Fibroblast of skin of back (primary cell): ENCODE measurements at regions not wholly inside any gene's neighbourhood (a gene's known extent, or its start where the extent isn't known, plus 50 kb on each side); places are given as distances from the start of the nearest gene placed in this dataset.

ENCODE experiments used
- DNase-seq: peaks from one replicate; pipeline ENCODE4 v3.0.0-alpha.2; 2013

GRCh38 chr20:37643400-37643799 lies 50.4 kb upstream of the CTNNBL1 start:
- DNase-seq: no peak

GRCh38 chr20:37642246-37642645 lies 51.6 kb upstream of the CTNNBL1 start:
- no peak for DNase-seq

DNA sequence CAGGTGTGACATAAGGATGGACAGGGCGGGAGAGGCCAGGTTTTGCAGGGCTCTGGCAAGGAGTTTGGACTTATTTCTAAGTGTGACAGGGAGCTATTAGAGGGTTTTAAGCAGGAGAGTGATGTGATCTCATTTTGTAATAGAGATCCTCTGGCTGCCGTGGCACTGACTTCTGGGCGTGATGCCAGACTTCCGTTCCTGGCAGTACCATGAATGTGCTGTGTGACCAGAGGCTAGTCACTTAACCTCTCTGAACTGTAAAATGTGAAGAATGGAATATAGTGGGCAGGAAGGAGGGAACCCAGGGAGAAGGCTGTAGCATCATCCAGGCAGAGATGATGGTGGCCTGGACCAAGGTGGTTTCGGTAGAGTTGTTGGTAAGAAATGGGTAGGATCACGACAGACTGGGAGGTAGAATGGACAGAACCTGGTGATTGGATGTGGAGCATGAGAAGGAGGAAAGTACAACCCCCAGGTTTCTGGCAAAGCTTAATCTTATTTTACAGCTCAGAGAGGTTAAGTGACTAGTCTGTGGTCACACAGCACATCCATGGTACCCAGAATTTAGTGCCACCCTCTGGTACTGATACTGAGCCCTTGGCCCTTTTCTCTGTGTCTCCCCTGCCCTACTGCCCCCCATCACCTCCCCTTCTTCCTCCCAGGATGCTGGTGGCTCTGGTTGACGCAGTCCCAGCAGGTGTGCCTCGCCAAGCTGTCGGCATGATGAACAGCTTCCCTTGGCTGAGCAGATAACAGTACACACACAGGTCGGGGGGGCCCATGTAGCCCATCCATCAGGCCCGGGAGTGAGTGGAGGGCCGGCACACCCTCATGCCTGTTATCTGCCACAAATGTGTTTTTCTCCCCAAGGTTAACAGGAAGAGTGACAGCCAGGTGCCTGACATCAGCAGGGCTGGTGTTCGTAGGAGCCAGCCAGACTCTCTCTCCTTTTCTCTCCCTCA lies 52.9 kb upstream of the CTNNBL1 start:
- no peak for DNase-seq

GRCh38 chr20:37638527-37638926 lies 55.3 kb upstream of the CTNNBL1 start:
- DNase-seq: no peak

GRCh38 chr20:37636977-37637376 lies 56.9 kb upstream of the CTNNBL1 start:
- DNase-seq: no peak

GRCh38 chr20:37636212-37636975 lies 57.4 kb upstream of the CTNNBL1 start:
- DNase-seq: no peak

GRCh38 chr20:37630993-37631392 lies 62.8 kb upstream of the CTNNBL1 start:
- no peak for DNase-seq

- no peak for DNase-seq
These were observed 63.7 kb upstream of the CTNNBL1 start for GRCh38 chr20:37630166-37630565.

GRCh38 chr20:37627767-37628130 lies 66.1 kb upstream of the CTNNBL1 start:
- no peak for DNase-seq

DNA sequence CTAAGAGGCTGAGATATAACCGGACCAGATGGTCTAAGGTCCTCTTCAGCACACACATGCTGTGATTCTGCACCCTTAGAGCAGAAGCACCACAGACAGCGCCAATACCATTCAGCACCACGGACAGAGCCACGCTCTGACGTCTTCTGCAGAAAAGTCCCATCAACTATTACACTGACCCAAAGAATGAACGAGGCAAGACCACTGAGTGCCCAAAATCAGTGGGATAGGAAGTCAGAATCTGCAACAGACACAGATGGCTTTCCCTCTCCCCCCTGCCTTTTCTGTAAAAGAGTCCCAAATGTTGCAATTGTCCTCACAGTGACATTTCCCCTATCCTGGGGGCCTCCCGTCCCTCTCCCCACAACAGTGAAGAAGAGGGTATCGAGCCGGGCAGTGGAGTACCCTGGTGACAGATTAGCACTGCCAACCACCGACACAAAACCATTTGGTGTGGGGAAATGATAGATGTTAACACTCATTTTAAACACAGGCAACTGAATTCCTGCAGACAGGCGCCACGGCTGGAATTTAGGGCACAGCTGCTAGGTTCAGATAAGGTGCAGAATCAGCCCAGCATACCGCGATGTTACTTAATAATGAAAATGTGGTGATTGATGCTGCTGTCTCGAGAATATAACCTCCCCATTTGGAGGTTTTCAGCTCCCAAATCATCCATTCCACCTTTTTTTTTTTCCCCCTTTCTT lies 66.6 kb upstream of the CTNNBL1 start:
- peak; percentile 58 for DNase-seq

DNA sequence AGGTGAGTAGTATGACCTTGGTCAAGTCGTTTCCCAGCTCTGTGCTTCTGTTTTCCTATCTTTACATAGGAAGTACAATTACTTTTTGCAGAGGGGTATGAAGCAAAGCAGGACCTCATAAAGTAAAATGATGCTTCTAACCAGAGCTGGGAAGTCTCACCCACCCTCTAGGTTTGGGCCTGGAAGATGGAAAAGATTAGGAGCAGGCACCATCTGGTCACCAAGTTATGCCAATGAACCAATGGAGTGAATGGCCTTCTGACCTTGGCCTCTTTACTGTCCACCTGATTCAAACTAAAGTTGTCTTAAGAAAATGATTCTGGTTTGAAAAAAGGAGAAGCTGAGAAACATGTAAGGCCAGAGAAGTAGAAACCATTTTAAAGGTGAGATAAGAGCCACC lies 68.9 kb upstream of the CTNNBL1 start:
- DNase-seq: no peak

GRCh38 chr20:37622728-37623127 lies 71.1 kb upstream of the CTNNBL1 start:
- DNase-seq: no peak

GRCh38 chr20:37619496-37619895 lies 74.3 kb upstream of the CTNNBL1 start:
- no peak for DNase-seq

- DNase-seq: no peak
These were observed 77.8 kb upstream of the CTNNBL1 start for GRCh38 chr20:37616110-37616425.

DNA sequence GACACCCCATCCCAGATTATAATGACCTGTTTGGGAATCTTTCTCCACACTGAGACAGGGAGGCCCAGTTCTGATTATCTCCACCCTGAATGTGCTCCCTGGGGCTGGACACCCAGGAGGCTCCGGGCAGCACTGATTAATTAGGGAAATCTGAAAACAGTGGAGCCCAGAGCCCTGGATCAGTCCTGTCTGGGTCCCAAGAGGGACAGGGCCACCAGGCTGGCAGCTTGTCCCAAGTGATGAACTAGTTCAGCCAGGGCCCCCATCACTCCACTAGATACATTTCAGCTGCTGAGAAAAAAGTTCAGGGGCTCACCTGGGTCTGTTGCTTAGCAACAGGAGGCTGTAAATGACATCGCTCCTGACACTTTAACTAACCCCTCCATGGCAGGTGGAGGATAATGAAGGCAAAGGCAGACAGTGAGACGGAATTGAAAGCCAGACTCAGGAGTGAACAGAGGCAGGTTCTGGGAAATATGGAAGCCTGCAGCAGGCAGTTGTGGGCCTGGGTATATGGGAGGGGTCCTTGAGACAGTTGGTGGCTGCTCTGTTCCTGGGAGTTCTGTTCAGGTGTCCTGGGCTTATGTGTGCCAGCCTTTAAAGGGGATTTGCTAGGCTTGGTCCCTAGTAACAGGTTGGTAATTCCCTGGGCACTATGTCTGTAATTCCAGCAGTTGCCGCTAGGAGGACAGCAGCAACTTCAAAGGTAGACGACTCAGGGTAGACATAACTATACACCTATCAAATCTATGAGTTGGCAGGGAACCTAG lies 78.3 kb upstream of the CTNNBL1 start:
- no peak for DNase-seq

DNA sequence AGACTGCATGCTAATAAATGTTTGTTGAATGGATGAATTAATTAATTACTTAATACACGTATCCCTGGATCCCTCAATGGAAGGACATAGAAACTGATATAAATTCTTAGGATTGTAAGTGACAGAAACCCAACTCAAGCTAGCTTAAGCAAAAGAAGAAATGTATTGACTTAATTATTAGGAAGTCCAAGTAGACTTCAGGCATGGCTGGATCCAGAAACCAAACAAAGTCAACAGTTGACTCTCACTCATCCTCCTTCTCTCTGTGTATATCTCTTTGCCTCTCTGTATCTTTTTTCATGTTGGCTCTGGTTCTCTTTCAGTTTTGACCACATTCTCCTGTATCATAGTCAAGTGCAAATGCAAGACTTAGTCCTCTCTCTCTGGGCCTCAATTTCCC lies 82.0 kb upstream of the CTNNBL1 start:
- no peak for DNase-seq

GRCh38 chr20:37611346-37611745 lies 82.5 kb upstream of the CTNNBL1 start:
- no peak for DNase-seq

DNA sequence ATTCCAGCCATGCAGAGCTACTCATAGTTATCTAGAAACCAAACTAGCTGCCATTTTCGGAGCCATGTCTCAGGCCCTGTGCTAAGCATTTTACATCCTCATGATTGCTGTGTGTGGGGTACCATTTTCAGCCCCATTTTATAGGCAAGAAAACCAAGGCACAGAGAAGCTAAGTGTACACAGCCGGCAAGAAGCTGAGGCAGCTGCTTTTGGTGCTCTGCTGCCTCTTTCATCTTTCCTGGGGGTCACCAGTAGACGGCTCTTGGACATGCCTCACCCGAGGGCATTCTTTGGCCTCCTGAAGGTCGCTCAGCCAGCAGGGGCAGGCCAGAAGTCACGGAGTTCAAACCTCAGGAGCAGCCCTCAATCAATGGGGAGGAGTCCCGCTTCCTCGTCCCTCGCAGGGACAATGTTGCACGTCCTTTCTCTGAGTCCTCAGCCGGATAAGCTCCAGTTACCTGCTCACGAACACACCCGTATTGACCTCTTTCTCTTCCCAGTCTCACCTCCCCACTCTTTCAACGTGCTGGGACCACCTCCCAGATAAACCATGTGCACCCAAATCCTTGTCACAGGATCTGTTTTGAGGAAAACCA lies 82.6 kb upstream of the BLCAP start:
- DNase-seq: no peak

DNA sequence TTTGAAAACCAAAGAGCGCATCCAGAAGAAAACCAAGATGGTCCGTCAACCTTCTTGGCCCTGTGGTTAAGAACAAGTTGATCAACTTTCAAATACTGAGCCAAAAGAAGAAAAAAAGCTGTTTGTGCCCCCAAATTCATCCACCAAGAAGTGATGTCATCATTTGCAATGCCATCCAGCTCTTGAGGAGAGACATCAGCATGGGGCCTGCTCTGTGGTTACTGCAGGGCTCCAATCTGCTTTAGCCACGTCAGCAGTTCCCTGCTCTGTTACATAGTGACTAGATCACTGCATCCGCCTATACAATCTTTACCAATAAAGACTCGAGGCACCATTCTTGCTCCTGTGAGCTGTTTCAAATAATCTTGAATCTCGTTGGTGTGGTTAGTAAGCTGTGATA lies 75.0 kb upstream of the BLCAP start:
- no peak for DNase-seq

GRCh38 chr20:37600486-37600885 lies 72.8 kb upstream of the BLCAP start:
- no peak for DNase-seq

DNA sequence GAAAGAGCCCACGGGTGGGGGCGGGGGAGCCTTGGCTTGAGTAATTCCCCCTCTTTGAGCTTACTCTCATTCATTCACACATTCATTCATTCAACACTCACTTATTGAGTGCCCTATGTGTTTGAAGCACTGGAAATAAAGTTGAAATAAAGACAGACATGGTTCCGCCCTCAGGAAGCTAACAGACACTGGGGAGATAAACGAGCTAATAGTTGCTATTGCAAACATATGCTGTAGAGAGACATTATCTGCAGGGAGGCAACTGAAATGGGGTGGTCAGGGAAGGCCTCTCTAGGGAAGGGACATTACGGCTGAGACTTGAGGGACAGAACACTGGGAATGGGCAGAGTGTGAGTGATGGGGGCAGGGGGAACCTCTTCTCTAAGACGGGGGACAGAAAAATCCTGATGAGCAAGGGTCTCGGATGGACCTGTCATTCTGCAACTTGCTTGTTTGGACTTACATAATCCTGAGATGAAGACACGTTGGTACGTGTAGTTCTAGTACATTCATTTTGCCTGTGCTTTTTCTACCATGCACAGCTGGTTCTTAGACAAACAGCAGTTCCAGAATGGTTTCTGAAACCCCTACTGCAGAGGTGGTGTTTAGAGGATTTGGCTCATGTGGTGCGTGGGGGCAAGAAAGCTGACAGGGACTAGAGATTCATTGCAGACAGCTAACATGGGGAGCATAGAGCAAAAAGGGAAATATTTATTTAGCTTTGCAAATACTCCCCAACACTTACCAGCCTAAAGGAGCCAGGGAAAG lies 71.1 kb upstream of the BLCAP start:
- no peak for DNase-seq
